ENCODE measurements at regions not wholly inside any gene's neighbourhood (a gene's known extent, or its start where the extent isn't known, plus 50 kb on each side); places are given as distances from the start of the nearest gene placed in this dataset.

- TF ChIP-seq ZNF274 (IDR thresholded peaks at IDR 0.05; ENCODE audit: low read depth, low read length) (no peak), YY1 (IDR thresholded peaks at IDR 0.05; ENCODE audit: insufficient read depth, insufficient read length) (no peak), SUZ12 (IDR thresholded peaks at IDR 0.05; ENCODE audit: extremely low read depth, insufficient read depth, insufficient read length) (no peak)
- Histone ChIP-seq H3K4me3 (ENCODE audit: insufficient read length, low read depth) (no peak overlapping the region), H3K4me1 (ENCODE audit: insufficient read depth, insufficient read length) (no peaks in the 10 kb centered on the region), H3K9ac (ENCODE audit: insufficient read length, low read depth) (no peak overlapping the region), H3K9me3 (ENCODE audit: insufficient read depth, low read length) (0 out of 2 replicates have a peak, but pooled peaks cover 5% of the 10 kb centered on the region), H3K27me3 (ENCODE audit: insufficient read depth, insufficient read length) (no peaks in the 10 kb centered on the region), H3K36me3 (ENCODE audit: insufficient read depth, insufficient read length, low read length) (no peaks in the 10 kb centered on the region)
- DNase-seq (ENCODE audit: low read depth, low spot score) = no peak
Measured at GRCh38 chr11:127448101-127448500, 447.5 kb upstream of the KIRREL3 start.

- no peak for DNase-seq (ENCODE audit: low read depth, low spot score)
- H3K27me3 ChIP-seq (ENCODE audit: insufficient read depth, insufficient read length) = no peaks in the 10 kb centered on the region
- H3K4me3 ChIP-seq (ENCODE audit: insufficient read length, low read depth) = no peak overlapping the region
- TF ChIP-seq YY1 (IDR thresholded peaks at IDR 0.05; ENCODE audit: insufficient read depth, insufficient read length) (no peak), SUZ12 (IDR thresholded peaks at IDR 0.05; ENCODE audit: extremely low read depth, insufficient read depth, insufficient read length) (no peak), ZNF274 (IDR thresholded peaks at IDR 0.05; ENCODE audit: low read depth, low read length) (no peak)
- H3K9me3 ChIP-seq (ENCODE audit: insufficient read depth, low read length) = 0 out of 2 replicates have a peak, but pooled peaks cover 5% of the 10 kb centered on the region
- no peaks in the 10 kb centered on the region for H3K36me3 ChIP-seq (ENCODE audit: insufficient read depth, insufficient read length, low read length)
- H3K9ac ChIP-seq (ENCODE audit: insufficient read length, low read depth) = no peak overlapping the region
- no peaks in the 10 kb centered on the region for H3K4me1 ChIP-seq (ENCODE audit: insufficient read depth, insufficient read length)
Measured at GRCh38 chr11:127445476-127445875, 444.9 kb upstream of the KIRREL3 start.

DNA sequence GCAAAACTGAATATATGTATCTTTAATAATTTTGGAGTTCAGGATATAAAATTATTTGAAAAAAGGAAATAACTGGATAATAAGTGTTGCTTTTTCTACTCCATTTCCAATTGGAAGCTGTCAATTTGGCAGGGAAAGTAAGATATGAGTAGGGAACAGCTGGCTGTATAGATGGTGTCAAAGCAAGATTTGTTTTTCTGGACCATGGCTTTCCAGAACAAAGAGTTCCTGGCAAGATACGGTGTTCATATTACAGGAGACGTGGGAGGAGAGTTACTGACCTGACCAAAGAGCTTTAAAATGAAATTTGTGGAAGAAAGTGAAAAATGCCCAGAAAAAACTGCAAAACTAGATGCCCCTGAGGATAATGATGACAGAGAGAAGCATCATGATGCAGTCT lies 442.7 kb upstream of the KIRREL3 start:
- Histone ChIP-seq H3K4me3 (ENCODE audit: insufficient read length, low read depth) (no peak overlapping the region), H3K4me1 (ENCODE audit: insufficient read depth, insufficient read length) (no peaks in the 10 kb centered on the region), H3K27me3 (ENCODE audit: insufficient read depth, insufficient read length) (no peaks in the 10 kb centered on the region), H3K9ac (ENCODE audit: insufficient read length, low read depth) (no peak overlapping the region), H3K9me3 (ENCODE audit: insufficient read depth, low read length) (no peaks in the 10 kb centered on the region), H3K36me3 (ENCODE audit: insufficient read depth, insufficient read length, low read length) (no peaks in the 10 kb centered on the region)
- TF ChIP-seq ZNF274 (IDR thresholded peaks at IDR 0.05; ENCODE audit: low read depth, low read length) (no peak), SUZ12 (IDR thresholded peaks at IDR 0.05; ENCODE audit: extremely low read depth, insufficient read depth, insufficient read length) (no peak), YY1 (IDR thresholded peaks at IDR 0.05; ENCODE audit: insufficient read depth, insufficient read length) (no peak)
- DNase-seq (ENCODE audit: low read depth, low spot score) = no peak

DNA sequence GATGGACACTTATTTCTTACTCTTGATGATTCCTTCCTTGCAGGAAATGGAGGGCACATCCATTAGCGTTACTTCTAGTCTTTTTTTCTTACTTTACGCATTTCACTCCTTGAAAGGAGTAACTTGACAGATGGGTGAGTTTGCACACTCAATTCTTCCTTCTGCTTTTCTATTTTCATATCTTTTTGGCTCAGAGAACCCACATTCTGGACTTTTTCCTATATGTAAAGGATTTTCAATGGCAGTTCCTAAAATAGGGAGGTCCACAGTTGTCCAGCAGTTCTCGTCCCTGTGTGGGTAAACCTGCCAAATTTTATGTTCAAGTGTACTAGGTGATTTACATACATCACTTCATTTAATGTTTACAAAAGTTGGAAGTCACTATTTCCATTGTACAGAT lies 440.0 kb upstream of the KIRREL3 start:
- no peak for DNase-seq (ENCODE audit: low read depth, low spot score)
- Histone ChIP-seq H3K27me3 (ENCODE audit: insufficient read depth, insufficient read length) (no peaks in the 10 kb centered on the region), H3K4me1 (ENCODE audit: insufficient read depth, insufficient read length) (no peaks in the 10 kb centered on the region), H3K36me3 (ENCODE audit: insufficient read depth, insufficient read length, low read length) (no peaks in the 10 kb centered on the region), H3K9ac (ENCODE audit: insufficient read length, low read depth) (no peak overlapping the region), H3K9me3 (ENCODE audit: insufficient read depth, low read length) (no peaks in the 10 kb centered on the region), H3K4me3 (ENCODE audit: insufficient read length, low read depth) (no peak overlapping the region)
- TF ChIP-seq SUZ12 (IDR thresholded peaks at IDR 0.05; ENCODE audit: extremely low read depth, insufficient read depth, insufficient read length) (no peak), ZNF274 (IDR thresholded peaks at IDR 0.05; ENCODE audit: low read depth, low read length) (no peak), YY1 (IDR thresholded peaks at IDR 0.05; ENCODE audit: insufficient read depth, insufficient read length) (no peak)

DNA sequence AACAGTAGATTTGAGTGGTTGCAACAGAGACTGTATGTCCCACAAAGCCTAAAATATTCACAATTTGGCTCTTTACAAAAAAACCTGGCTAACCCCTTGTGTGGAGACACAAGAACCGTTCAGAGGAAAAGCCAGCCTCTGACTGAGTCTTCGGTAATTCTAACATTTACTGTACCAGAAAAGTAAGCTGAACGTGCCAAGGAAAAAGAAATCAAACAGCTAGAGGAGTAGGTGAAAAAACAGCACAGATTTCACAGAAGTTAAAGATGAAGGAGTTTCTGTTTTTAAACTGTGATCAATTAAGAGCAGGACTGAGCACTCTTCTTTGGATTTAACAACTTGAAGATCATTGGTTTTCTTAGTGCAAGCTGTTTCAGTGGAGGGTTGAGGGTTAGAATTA lies 424.7 kb upstream of the KIRREL3 start:
- TF ChIP-seq YY1 (IDR thresholded peaks at IDR 0.05; ENCODE audit: insufficient read depth, insufficient read length) (no peak), SUZ12 (IDR thresholded peaks at IDR 0.05; ENCODE audit: extremely low read depth, insufficient read depth, insufficient read length) (no peak), ZNF274 (IDR thresholded peaks at IDR 0.05; ENCODE audit: low read depth, low read length) (no peak)
- Histone ChIP-seq H3K9ac (ENCODE audit: insufficient read length, low read depth) (no peak overlapping the region), H3K27me3 (ENCODE audit: insufficient read depth, insufficient read length) (no peaks in the 10 kb centered on the region), H3K4me1 (ENCODE audit: insufficient read depth, insufficient read length) (no peaks in the 10 kb centered on the region), H3K9me3 (ENCODE audit: insufficient read depth, low read length) (no peaks in the 10 kb centered on the region), H3K36me3 (ENCODE audit: insufficient read depth, insufficient read length, low read length) (no peaks in the 10 kb centered on the region), H3K4me3 (ENCODE audit: insufficient read length, low read depth) (no peak overlapping the region)
- DNase-seq (ENCODE audit: low read depth, low spot score) = no peak

GRCh38 chr11:127424661-127425060 lies 424.1 kb upstream of the KIRREL3 start:
- Histone ChIP-seq H3K36me3 (ENCODE audit: insufficient read depth, insufficient read length, low read length) (no peaks in the 10 kb centered on the region), H3K4me1 (ENCODE audit: insufficient read depth, insufficient read length) (no peaks in the 10 kb centered on the region), H3K9me3 (ENCODE audit: insufficient read depth, low read length) (no peaks in the 10 kb centered on the region), H3K4me3 (ENCODE audit: insufficient read length, low read depth) (no peak overlapping the region), H3K27me3 (ENCODE audit: insufficient read depth, insufficient read length) (no peaks in the 10 kb centered on the region), H3K9ac (ENCODE audit: insufficient read length, low read depth) (no peak overlapping the region)
- no peak for TF ChIP-seq YY1 (IDR thresholded peaks at IDR 0.05; ENCODE audit: insufficient read depth, insufficient read length)
- no peak for TF ChIP-seq ZNF274 (IDR thresholded peaks at IDR 0.05; ENCODE audit: low read depth, low read length)
- TF ChIP-seq SUZ12 (IDR thresholded peaks at IDR 0.05; ENCODE audit: extremely low read depth, insufficient read depth, insufficient read length) = no peak
- DNase-seq (ENCODE audit: low read depth, low spot score) = no peak

DNA sequence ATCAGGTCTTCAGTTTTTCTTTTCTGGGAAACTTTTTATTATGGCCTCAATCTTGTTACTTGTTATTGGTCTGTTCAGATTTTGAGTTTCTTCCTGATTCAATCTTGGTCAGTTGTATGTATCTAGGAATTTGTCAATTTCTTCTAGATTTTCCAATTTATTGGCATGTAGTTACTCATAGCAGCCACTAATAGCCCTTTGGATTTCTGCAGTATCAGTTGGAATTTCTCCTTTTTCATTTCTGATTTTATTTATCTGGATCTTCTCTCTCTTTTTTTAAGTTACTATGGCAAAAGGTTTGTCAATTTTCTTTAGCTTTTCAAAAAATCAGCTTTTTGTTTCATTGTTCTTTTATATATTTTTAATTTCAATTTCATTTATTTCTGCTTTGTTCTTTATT lies 419.6 kb upstream of the KIRREL3 start:
- no peak overlapping the region for H3K4me3 ChIP-seq (ENCODE audit: insufficient read length, low read depth)
- H3K9me3 ChIP-seq (ENCODE audit: insufficient read depth, low read length) = no peaks in the 10 kb centered on the region
- TF ChIP-seq ZNF274 (IDR thresholded peaks at IDR 0.05; ENCODE audit: low read depth, low read length) (no peak), SUZ12 (IDR thresholded peaks at IDR 0.05; ENCODE audit: extremely low read depth, insufficient read depth, insufficient read length) (no peak), YY1 (IDR thresholded peaks at IDR 0.05; ENCODE audit: insufficient read depth, insufficient read length) (no peak)
- no peaks in the 10 kb centered on the region for H3K4me1 ChIP-seq (ENCODE audit: insufficient read depth, insufficient read length)
- no peak for DNase-seq (ENCODE audit: low read depth, low spot score)
- H3K27me3 ChIP-seq (ENCODE audit: insufficient read depth, insufficient read length) = no peaks in the 10 kb centered on the region
- H3K9ac ChIP-seq (ENCODE audit: insufficient read length, low read depth) = no peak overlapping the region
- H3K36me3 ChIP-seq (ENCODE audit: insufficient read depth, insufficient read length, low read length) = no peaks in the 10 kb centered on the region
